Prostate gland (tissue), 2 donors: ENCODE measurements at regions not wholly inside any gene's neighbourhood (a gene's known extent, or its start where the extent isn't known, plus 50 kb on each side); places are given as distances from the start of the nearest gene placed in this dataset.

Source experiments
- DNase-seq: peaks from one replicate; pipeline ENCODE4 v3.0.0-alpha.2; 2019; ENCODE audit warnings: low spot score
- H3K27ac ChIP-seq, 2 donors: fragments of 200-600 bp; sonication (generic); 2 replicates each; pipeline ENCODE4 v1.5.1; 2017 to 2019
- H3K27me3 ChIP-seq: fragments of 200-600 bp; sonication (generic); replicated peaks from 2 replicates; pipeline ENCODE4 v1.5.1; 2019; ENCODE audit not compliant: insufficient read depth
- H3K36me3 ChIP-seq, 2 donors: fragments of 200-600 bp; sonication (generic); 1 replicate in 1 of 2; 2 replicates in 1 of 2; pipeline versions ENCODE4 v1.5.1 to v1.8.1; 2017 to 2019
- H3K4me1 ChIP-seq: fragments of 200-600 bp; sonication (generic); replicated peaks from 2 replicates; pipeline ENCODE4 v1.5.1; 2019
- H3K4me3 ChIP-seq, 2 donors: fragments of 200-600 bp; sonication (generic); 2 replicates each; pipeline ENCODE4 v1.5.1; 2017 to 2019
- H3K9me3 ChIP-seq: fragments of 200-600 bp; sonication (generic); 2 replicates; pipeline ENCODE4 v1.5.1; 2017
- CTCF ChIP-seq, 4 experiments: fragments of 200-600 bp in 2 of 4; fragments of 450-650 bp in 2 of 4; sonication (generic) in 2 of 4; IDR thresholded peaks; 1 replicate in 3 of 4; 2 replicates in 1 of 4; pipeline ENCODE4 v1.5.1; 2016 to 2019; ENCODE audit warnings: antibody characterized with exemption in 4 of 4, mild to moderate bottlenecking in 2 of 4, moderate library complexity in 2 of 4
- POLR2A ChIP-seq: fragments of 450-650 bp; IDR thresholded peaks from one replicate; pipeline ENCODE4 v1.6.1; 2016; ENCODE audit warnings: antibody characterized with exemption, mild to moderate bottlenecking
- POLR2AphosphoS5 ChIP-seq: sonication (generic); formaldehyde crosslinking; IDR thresholded peaks from one replicate; pipeline ENCODE4 v1.6.1; 2017; ENCODE audit warnings: antibody characterized with exemption
- WGBS: methylation state at CpG from one replicate; pipeline ENCODE4 v1.1.5; 2018; 5-methylcytosine and 5-hydroxymethylcytosine counted together
- intact Hi-C: fragments of 100-400 bp; cut with DNase I; formaldehyde crosslinking; loops from one replicate; pipeline ENCODE4 v1.14.2; 2022

GRCh38 chr9:78753039-78753438 lies 456.1 kb downstream of the PSAT1 start:
- Histone ChIP-seq H3K4me3 (no peak overlapping the region), H3K27me3 (no peaks in the 10 kb centered on the region), H3K9me3 (no peaks in the 10 kb centered on the region), H3K36me3 (no peaks in the 10 kb centered on the region), H3K4me1 (no peaks in the 10 kb centered on the region), H3K27ac (no peak overlapping the region)
- DNase-seq, result no peak
- TF ChIP-seq CTCF (IDR thresholded peaks at IDR 0.05), result no peak
- no peak for TF ChIP-seq POLR2A
- no peak for TF ChIP-seq POLR2AphosphoS5
- intact Hi-C loops, result no loop called here

- intact Hi-C loops, result no loop called here
- WGBS, result 77% methylated on average over 7 of the region's 7 CpGs
- Histone ChIP-seq H3K27ac (no peak overlapping the region), H3K9me3 (no peaks in the 10 kb centered on the region), H3K4me1 (no peaks in the 10 kb centered on the region), H3K4me3 (no peak overlapping the region), H3K36me3 (no peaks in the 10 kb centered on the region), H3K27me3 (no peaks in the 10 kb centered on the region)
- no peak for TF ChIP-seq POLR2AphosphoS5
- TF ChIP-seq POLR2A, result no peak
- no peak for TF ChIP-seq CTCF (IDR thresholded peaks at IDR 0.05)
- no peak for DNase-seq
These were observed 460.0 kb downstream of the PSAT1 start for GRCh38 chr9:78756813-78757510.

GRCh38 chr9:78763424-78763823 lies 466.5 kb downstream of the PSAT1 start:
- no peak overlapping the region for H3K4me3 ChIP-seq
- TF ChIP-seq POLR2AphosphoS5, result no peak
- no peak for TF ChIP-seq POLR2A
- no peak for TF ChIP-seq CTCF (IDR thresholded peaks at IDR 0.05)
- WGBS, result 96% methylated on average over 4 of the region's 4 CpGs
- H3K27ac ChIP-seq, result no peak overlapping the region
- intact Hi-C loops, result no loop called here
- H3K27me3 ChIP-seq, result no peaks in the 10 kb centered on the region
- no peaks in the 10 kb centered on the region for H3K9me3 ChIP-seq
- no peaks in the 10 kb centered on the region for H3K4me1 ChIP-seq
- DNase-seq, result no peak
- H3K36me3 ChIP-seq, result no peaks in the 10 kb centered on the region

GRCh38 chr9:78765861-78766260 lies 468.9 kb downstream of the PSAT1 start:
- intact Hi-C loops, result no loop called here
- 88% methylated on average over 4 of the region's 4 CpGs for WGBS
- Histone ChIP-seq H3K27me3 (no peaks in the 10 kb centered on the region), H3K4me3 (no peak overlapping the region), H3K4me1 (no peaks in the 10 kb centered on the region), H3K27ac (no peak overlapping the region), H3K9me3 (no peaks in the 10 kb centered on the region), H3K36me3 (no peaks in the 10 kb centered on the region)
- no peak for DNase-seq
- TF ChIP-seq POLR2A, result no peak
- no peak for TF ChIP-seq CTCF (IDR thresholded peaks at IDR 0.05)
- TF ChIP-seq POLR2AphosphoS5, result no peak

- TF ChIP-seq POLR2A, result no peak
These were observed 470.6 kb downstream of the PSAT1 start for GRCh38 chr9:78767490-78767889.

More at GRCh38 chr9:78767490-78767889, 470.6 kb downstream of the PSAT1 start:
- Histone ChIP-seq H3K36me3 (no peaks in the 10 kb centered on the region), H3K9me3 (no peaks in the 10 kb centered on the region), H3K27me3 (no peaks in the 10 kb centered on the region), H3K27ac (no peak overlapping the region), H3K4me3 (no peak overlapping the region), H3K4me1 (no peaks in the 10 kb centered on the region)
- no peak for DNase-seq
- intact Hi-C loops, result no loop called here
- WGBS, result 60% methylated on average over 7 of the region's 7 CpGs
